ENCODE measurements at regions not wholly inside any gene's neighbourhood (a gene's known extent, or its start where the extent isn't known, plus 50 kb on each side); places are given as distances from the start of the nearest gene placed in this dataset.
A peak's percentile ranks its signal among the peaks of the same experiment; 100 is the strongest.

- in situ Hi-C loops (cut with MboI; ENCODE audit: low pct_unique_long_range_greater_than_20kb in 2 of 9, low sequenced_read_pairs in 9 of 9, unreplicated experiment in 9 of 9) = no loop called here
- Histone ChIP-seq H3K4me3 (no peak overlapping the region), H3K27ac (no peak overlapping the region), H3K4me1 (replicated peaks in 1 of 2) (no peaks in the 10 kb centered on the region)
- 0 to 80% (median 18%) methylated on average over 1 to 2 of the region's 2 CpGs; no CpG with 5 or more reads in 3 of the 10 experiments for WGBS, 10 experiments
- ATAC-seq (replicated peaks in 6 of 8) = peak in 1 of 8 experiments; percentile 45
These were observed 314.9 kb upstream of the TEX13C start for GRCh38 chrX:125004799-125005198.

- no peak for ATAC-seq (replicated peaks in 6 of 8)
- no peak overlapping the region for H3K27ac ChIP-seq
- WGBS, 10 experiments = 0% methylated on average over 1 of the region's 4 CpGs; no CpG with 5 or more reads in 9 of the 10 experiments
- no peak overlapping the region for H3K4me3 ChIP-seq
- H3K4me1 ChIP-seq (replicated peaks in 1 of 2) = no peaks in the 10 kb centered on the region
- in situ Hi-C loops (cut with MboI; ENCODE audit: low pct_unique_long_range_greater_than_20kb in 2 of 9, low sequenced_read_pairs in 9 of 9, unreplicated experiment in 9 of 9) = no loop called here
These were observed 313.8 kb upstream of the TEX13C start for GRCh38 chrX:125005863-125006262.

- no peak overlapping the region for H3K4me3 ChIP-seq
- ATAC-seq (replicated peaks in 6 of 8) = no peak
- in situ Hi-C loops (cut with MboI; ENCODE audit: low pct_unique_long_range_greater_than_20kb in 2 of 9, low sequenced_read_pairs in 9 of 9, unreplicated experiment in 9 of 9) = no loop called here
- H3K4me1 ChIP-seq (replicated peaks in 1 of 2) = no peaks in the 10 kb centered on the region
- WGBS, 10 experiments = 20 to 100% (median 65%) methylated on average over 1 to 3 of the region's 3 CpGs; no CpG with 5 or more reads in 4 of the 10 experiments
- H3K27ac ChIP-seq = no peak overlapping the region
These were observed 313.0 kb upstream of the TEX13C start for GRCh38 chrX:125006704-125007103.

- no peak overlapping the region for H3K27ac ChIP-seq
- WGBS, 10 experiments = 29 to 100% (median 95%) methylated on average over 1 to 3 of the region's 3 CpGs; no CpG with 5 or more reads in 4 of the 10 experiments
- no peaks in the 10 kb centered on the region for H3K4me1 ChIP-seq (replicated peaks in 1 of 2)
- no peak for ATAC-seq (replicated peaks in 6 of 8)
- in situ Hi-C loops (cut with MboI; ENCODE audit: low pct_unique_long_range_greater_than_20kb in 2 of 9, low sequenced_read_pairs in 9 of 9, unreplicated experiment in 9 of 9) = no loop called here
- H3K4me3 ChIP-seq = no peak overlapping the region
These were observed 307.1 kb upstream of the TEX13C start for GRCh38 chrX:125012585-125012984.

DNA sequence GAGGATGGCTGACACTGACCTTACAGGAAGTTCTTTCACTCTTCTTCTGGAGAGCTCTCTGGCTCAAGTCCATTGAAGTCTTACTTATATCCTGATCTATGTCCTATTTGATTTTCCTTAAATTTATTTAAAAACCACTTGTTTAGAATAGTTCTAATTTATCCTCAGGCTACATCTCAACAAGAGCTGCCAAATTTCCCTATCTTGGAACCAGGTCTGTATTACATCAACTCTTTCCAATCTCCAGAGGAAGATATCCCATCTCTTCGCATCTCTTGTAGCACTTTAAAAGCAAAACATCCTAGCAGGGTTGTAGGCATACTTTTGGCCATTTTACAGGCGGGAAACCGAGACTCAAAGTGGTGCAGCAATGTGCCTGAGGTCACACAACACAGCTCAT, 290.5 kb upstream of the TEX13C start:
- Histone ChIP-seq H3K4me1 (replicated peaks in 1 of 2) (no peaks in the 10 kb centered on the region), H3K4me3 (no peak overlapping the region), H3K27ac (no peak overlapping the region)
- ATAC-seq (replicated peaks in 6 of 8) = no peak
- 0 to 100% (median 39%) methylated on average over 1 of the region's 3 CpGs; no CpG with 5 or more reads in 4 of the 10 experiments for WGBS, 10 experiments
- in situ Hi-C loops (cut with MboI; ENCODE audit: low pct_unique_long_range_greater_than_20kb in 2 of 9, low sequenced_read_pairs in 9 of 9, unreplicated experiment in 9 of 9) = no loop called here
